Spleen (tissue), 7 donors: ENCODE measurements at regions not wholly inside any gene's neighbourhood (a gene's known extent, or its start where the extent isn't known, plus 50 kb on each side); places are given as distances from the start of the nearest gene placed in this dataset.

Experiments used
- POLR2A ChIP-seq, 3 donors: fragments of 450-650 bp; IDR thresholded peaks; one replicate each; pipeline ENCODE4 v1.5.1; 2017; ENCODE audit warnings: antibody characterized with exemption in 3 of 3, mild to moderate bottlenecking in 1 of 3
- TF ChIP-seq, protein P1 (sequence below), 11 experiments: fragments of 200-600 bp in 7 of 11; fragments of 450-650 bp in 4 of 11; sonication (generic) in 4 of 11; IDR thresholded peaks in 8 of 11; conservative IDR thresholded peaks in 3 of 11; 1 replicate in 7 of 11; 2 replicates in 4 of 11; pipeline versions ENCODE4 v1.4.0 to v1.8.0; 2016 to 2021; ENCODE audit warnings: antibody characterized with exemption in 11 of 11, inconsistent platforms in 4 of 11, mild to moderate bottlenecking in 1 of 11
- donor health status: DM: no; HTN: no; CAD: no; lungs with moderate emphysema.
- donor health status: DM: no; HTN: no; CAD: no.
- donor health status: DM: no; HTN: no; CAD: no.

DNA sequence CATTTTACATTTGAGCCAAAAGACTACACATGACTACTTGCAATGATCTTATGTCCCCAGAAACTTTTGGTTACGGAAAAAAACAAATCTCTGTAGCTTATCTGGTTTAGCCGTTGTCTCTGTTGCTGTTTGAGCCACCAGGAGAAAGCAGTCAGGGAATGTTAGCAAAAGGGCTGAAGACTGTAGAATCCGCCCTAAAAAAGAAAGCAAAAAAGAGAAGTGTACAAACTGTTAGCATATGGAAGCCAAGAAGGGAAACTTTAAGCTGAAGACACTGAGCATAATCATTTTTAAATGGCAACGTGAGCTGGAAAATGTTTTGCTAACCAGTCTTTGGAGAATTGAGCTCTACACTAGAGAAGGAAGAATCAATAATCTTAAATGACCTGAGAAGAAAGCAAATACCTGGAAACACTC, 69.9 kb upstream of the MYLIP start:
- TF ChIP-seq, protein P1, sequence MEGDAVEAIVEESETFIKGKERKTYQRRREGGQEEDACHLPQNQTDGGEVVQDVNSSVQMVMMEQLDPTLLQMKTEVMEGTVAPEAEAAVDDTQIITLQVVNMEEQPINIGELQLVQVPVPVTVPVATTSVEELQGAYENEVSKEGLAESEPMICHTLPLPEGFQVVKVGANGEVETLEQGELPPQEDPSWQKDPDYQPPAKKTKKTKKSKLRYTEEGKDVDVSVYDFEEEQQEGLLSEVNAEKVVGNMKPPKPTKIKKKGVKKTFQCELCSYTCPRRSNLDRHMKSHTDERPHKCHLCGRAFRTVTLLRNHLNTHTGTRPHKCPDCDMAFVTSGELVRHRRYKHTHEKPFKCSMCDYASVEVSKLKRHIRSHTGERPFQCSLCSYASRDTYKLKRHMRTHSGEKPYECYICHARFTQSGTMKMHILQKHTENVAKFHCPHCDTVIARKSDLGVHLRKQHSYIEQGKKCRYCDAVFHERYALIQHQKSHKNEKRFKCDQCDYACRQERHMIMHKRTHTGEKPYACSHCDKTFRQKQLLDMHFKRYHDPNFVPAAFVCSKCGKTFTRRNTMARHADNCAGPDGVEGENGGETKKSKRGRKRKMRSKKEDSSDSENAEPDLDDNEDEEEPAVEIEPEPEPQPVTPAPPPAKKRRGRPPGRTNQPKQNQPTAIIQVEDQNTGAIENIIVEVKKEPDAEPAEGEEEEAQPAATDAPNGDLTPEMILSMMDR (IDR thresholded peaks at IDR 0.05 in 8 of 11, conservative IDR thresholded peaks at IDR 0.05 in 3 of 11): no peak
- no peak for TF ChIP-seq POLR2A (IDR thresholded peaks at IDR 0.05)
